Gastroesophageal sphincter (tissue), 3 donors: ENCODE measurements at regions not wholly inside any gene's neighbourhood (a gene's known extent, or its start where the extent isn't known, plus 50 kb on each side); places are given as distances from the start of the nearest gene placed in this dataset.

Experiments used
- CTCF ChIP-seq, 4 experiments: fragments of 200-600 bp in 2 of 4; fragments of 450-650 bp in 2 of 4; sonication (generic) in 1 of 4; IDR thresholded peaks; one replicate each; pipeline ENCODE4 v1.5.1; 2017 to 2019; ENCODE audit warnings: antibody characterized with exemption in 4 of 4, mild to moderate bottlenecking in 2 of 4, moderate library complexity in 2 of 4
- EP300 ChIP-seq: sonication (generic); formaldehyde crosslinking; IDR thresholded peaks from one replicate; pipeline ENCODE4 v1.6.1; 2017; ENCODE audit warnings: antibody characterized with exemption, mild to moderate bottlenecking
- POLR2A ChIP-seq, 2 donors: fragments of 450-650 bp; IDR thresholded peaks; one replicate each; pipeline ENCODE4 v1.6.1; 2017; ENCODE audit warnings: antibody characterized with exemption in 2 of 2, mild to moderate bottlenecking in 2 of 2, moderate library complexity in 1 of 2

DNA sequence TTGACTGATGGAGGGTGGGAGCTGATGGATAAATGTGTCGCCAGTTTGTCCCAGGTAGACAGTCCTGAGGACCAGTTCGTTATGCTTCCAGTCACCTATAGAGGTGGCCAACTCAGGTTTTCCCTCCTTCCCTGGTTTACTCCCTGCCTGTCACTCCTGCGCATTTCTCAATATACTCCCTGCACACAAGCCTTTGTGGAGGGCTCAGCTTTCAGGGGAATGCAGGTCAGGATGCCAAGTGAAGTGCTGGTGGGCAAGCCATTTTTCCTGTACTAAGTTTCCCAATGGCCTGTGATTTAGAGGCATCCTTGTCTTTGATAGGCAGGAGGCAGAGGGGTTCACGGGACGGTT, 473.5 kb upstream of the ZMIZ1 start:
- no peak for TF ChIP-seq CTCF (IDR thresholded peaks at IDR 0.05)
- TF ChIP-seq POLR2A (IDR thresholded peaks at IDR 0.05) = no peak
- TF ChIP-seq EP300 = no peak
